Mucosa of descending colon (tissue), 3 donors: ENCODE measurements at regions not wholly inside any gene's neighbourhood (a gene's known extent, or its start where the extent isn't known, plus 50 kb on each side); places are given as distances from the start of the nearest gene placed in this dataset.

Source experiments
- ATAC-seq: fragments of 200-7000 bp; cut with Tn5 transposase; one replicate; pipeline ENCODE4 v1.9.1; 2020; ENCODE audit warnings: mild to moderate bottlenecking, moderate library complexity
- DNase-seq, 3 donors: peaks; one replicate each; pipeline ENCODE4 v3.0.0-alpha.2; 2020
- H3K36me3 ChIP-seq: fragments of 200-600 bp; one replicate; pipeline ENCODE4 v1.8.0; 2021; ENCODE audit warnings: low read depth, mild to moderate bottlenecking
- H3K4me1 ChIP-seq: fragments of 200-600 bp; one replicate; pipeline ENCODE4 v1.8.0; 2021; ENCODE audit warnings: low read depth, mild to moderate bottlenecking
- H3K4me3 ChIP-seq: fragments of 200-600 bp; one replicate; pipeline ENCODE4 v1.8.0; 2021; ENCODE audit warnings: mild to moderate bottlenecking
- H3K9me3 ChIP-seq: fragments of 200-600 bp; one replicate; pipeline ENCODE4 v1.8.0; 2021; ENCODE audit warnings: mild to moderate bottlenecking
- intact Hi-C, 2 donors: fragments of 100-400 bp; cut with DNase I in 1 of 2; cut with micrococcal nuclease in 1 of 2; formaldehyde crosslinking; loops; one replicate each; pipeline versions ENCODE4 v1.11.0 to v1.11.1; 2022; cut with DNase I, micrococcal nuclease
- TF ChIP-seq, protein P1 (sequence below): fragments of 200-600 bp; IDR thresholded peaks from one replicate; pipeline ENCODE4 v1.8.0; 2022; ENCODE audit warnings: antibody characterized with exemption, mild to moderate bottlenecking
- donor health status: DM: no; HTN: no; CAD: no; lungs with moderate emphysema.
- donor health status: DM: no; HTN: no; CAD: no.
- donor health status: DM: no; HTN: yes; CAD: no.

DNA sequence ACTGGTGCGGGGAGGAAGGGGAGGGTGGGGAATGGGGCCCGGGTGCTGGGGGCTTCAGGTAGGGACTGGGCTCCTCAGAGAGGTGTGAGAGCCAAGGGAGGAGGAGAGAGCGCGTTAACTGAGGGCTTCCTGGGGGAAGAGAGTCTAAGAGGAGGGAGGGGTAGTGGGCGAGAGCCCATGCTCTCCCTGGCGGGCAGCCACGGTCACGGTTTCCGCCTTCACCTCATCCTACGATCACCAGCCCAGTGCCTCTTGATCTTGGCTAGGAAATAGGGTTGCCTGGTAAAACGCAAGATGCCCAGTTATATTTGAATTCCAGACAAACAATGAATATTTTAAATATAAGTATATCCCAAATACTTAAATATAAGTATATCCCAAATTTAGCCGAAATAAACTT lies 60.8 kb upstream of the GRPEL1 start:
- no peak overlapping the region for H3K4me3 ChIP-seq
- H3K9me3 ChIP-seq = no peaks in the 10 kb centered on the region
- intact Hi-C loops = no loop called here
- DNase-seq (no peak), ATAC-seq (no peak)
- H3K36me3 ChIP-seq = no peaks in the 10 kb centered on the region
- H3K4me1 ChIP-seq = no peaks in the 10 kb centered on the region
- TF ChIP-seq, protein P1, sequence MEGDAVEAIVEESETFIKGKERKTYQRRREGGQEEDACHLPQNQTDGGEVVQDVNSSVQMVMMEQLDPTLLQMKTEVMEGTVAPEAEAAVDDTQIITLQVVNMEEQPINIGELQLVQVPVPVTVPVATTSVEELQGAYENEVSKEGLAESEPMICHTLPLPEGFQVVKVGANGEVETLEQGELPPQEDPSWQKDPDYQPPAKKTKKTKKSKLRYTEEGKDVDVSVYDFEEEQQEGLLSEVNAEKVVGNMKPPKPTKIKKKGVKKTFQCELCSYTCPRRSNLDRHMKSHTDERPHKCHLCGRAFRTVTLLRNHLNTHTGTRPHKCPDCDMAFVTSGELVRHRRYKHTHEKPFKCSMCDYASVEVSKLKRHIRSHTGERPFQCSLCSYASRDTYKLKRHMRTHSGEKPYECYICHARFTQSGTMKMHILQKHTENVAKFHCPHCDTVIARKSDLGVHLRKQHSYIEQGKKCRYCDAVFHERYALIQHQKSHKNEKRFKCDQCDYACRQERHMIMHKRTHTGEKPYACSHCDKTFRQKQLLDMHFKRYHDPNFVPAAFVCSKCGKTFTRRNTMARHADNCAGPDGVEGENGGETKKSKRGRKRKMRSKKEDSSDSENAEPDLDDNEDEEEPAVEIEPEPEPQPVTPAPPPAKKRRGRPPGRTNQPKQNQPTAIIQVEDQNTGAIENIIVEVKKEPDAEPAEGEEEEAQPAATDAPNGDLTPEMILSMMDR = no peak

DNA sequence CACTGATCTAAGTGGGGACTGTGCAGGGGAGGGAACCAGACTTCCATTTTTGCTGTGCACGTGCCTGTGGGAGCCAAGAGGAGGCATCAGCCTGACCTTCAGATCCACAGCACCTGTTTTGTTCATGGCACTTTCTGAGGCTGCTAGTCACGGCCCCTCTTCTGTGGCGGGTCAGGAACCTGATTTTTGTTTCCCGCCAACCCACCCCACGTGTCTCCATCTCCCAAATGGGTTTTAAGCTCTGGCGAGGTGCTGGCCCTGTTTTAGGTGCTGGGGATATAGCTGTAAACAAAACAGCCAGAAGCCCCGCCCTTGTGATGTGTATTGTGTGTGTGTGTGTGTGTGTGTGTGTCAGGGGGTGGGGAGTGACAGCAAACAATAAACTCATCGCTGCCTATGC lies 60.4 kb upstream of the GRPEL1 start:
- Histone ChIP-seq H3K4me3 (no peak overlapping the region), H3K9me3 (no peaks in the 10 kb centered on the region), H3K4me1 (no peaks in the 10 kb centered on the region), H3K36me3 (no peaks in the 10 kb centered on the region)
- intact Hi-C loops = no loop called here
- ATAC-seq = no peak
- DNase-seq = no peak
- TF ChIP-seq, protein P1 = no peak

DNA sequence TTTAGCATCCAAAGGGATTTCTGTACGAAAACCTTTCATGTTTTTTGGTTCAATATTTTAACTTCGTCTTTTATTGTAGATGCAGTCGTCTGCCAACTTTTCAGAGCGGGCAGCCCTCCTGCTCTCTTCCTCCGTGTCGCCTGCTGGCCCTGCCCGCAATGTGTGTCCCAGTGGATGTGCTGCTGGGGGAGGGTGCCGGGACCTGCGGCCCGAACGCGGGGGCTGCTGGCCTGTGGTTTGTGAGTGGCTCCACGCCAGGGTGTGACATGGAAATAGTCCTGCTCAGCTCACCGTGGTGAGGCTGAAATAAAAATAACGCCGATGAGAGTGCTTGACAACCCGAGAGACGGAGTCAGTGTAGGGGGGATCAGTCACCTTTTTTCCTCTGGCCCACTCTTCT lies 59.7 kb upstream of the GRPEL1 start:
- DNase-seq = no peak
- TF ChIP-seq, protein P1 = no peak
- intact Hi-C loops = no loop called here
- Histone ChIP-seq H3K9me3 (no peaks in the 10 kb centered on the region), H3K4me1 (no peaks in the 10 kb centered on the region), H3K4me3 (no peak overlapping the region), H3K36me3 (no peaks in the 10 kb centered on the region)
- no peak for ATAC-seq

DNA sequence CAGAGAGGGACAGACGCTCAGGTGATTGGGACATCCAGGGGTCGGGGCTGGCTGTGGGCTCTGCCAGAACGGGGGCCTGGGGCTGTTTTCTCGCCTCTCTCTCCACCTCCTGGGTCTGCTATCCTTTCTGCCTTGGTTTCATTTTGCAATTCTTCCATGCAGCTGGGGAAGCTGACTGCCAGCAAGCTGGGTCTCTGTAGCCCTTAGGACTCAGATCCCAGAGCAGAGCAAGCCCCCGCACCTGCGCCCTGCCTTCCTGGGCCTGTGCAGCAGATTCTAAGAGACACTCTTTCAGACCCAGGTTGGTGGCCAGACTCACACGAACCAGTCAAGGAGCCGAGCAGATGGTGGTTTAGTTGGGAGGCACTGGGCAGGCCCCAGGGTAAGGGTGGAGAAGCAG lies 59.1 kb upstream of the GRPEL1 start:
- DNase-seq = no peak
- H3K4me3 ChIP-seq = no peak overlapping the region
- TF ChIP-seq, protein P1 = no peak
- intact Hi-C loops = no loop called here
- H3K36me3 ChIP-seq = no peaks in the 10 kb centered on the region
- ATAC-seq = no peak
- no peaks in the 10 kb centered on the region for H3K4me1 ChIP-seq
- H3K9me3 ChIP-seq = no peaks in the 10 kb centered on the region

DNA sequence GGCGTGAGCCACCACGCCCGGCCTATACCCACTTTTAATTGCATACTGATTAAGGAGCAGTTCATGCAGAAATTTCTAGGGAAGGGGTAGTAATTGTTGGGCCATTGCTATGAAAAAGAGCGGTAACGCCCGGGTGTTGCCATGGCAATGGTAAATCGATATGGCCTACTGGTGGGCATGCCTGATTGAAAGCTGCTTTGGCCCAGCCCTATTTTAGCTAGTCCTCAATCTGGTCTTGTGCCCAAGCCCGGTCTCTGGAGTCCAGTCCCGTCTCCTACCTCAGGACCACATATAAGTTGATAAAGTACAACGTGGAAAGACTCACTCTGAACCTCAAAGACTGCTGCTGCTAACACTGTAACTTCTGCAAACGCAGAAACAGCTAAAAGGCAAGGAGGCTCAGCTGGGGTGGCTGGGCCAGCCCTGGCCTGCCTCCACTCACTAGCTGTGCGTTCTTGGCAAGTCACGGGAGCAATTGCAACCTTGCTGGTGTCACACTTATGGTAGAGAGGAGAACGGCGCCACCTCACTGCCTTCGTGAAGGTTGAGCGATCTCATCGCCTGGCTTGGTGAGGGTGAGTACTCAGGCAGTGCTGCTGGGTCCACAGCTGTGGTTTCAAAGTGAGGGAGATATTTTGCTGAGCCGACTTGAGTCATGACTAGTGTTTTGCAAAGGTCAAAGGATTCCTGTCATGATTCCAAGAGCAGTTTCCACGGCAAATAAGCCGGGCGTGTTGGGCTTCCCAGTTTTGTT lies 57.0 kb upstream of the GRPEL1 start:
- H3K4me1 ChIP-seq = no peaks in the 10 kb centered on the region
- TF ChIP-seq, protein P1 = no peak
- H3K4me3 ChIP-seq = no peak overlapping the region
- DNase-seq (peak in 2 of 3 donors; percentile 27 to 42), ATAC-seq (peak; percentile 64)
- no peaks in the 10 kb centered on the region for H3K36me3 ChIP-seq
- intact Hi-C loops = no loop called here
- no peaks in the 10 kb centered on the region for H3K9me3 ChIP-seq
